H1 (cell line): ENCODE measurements at regions not wholly inside any gene's neighbourhood (a gene's known extent, or its start where the extent isn't known, plus 50 kb on each side); places are given as distances from the start of the nearest gene placed in this dataset.

Source experiments
- SAP30 ChIP-seq: fragments of 300-600 bp; sonication (generic); IDR thresholded peaks from 2 replicates; pipeline ENCODE4 v1.7.1; 2012; ENCODE audit warnings: low read length, moderate library complexity, mild to moderate bottlenecking, inconsistent platforms; ENCODE audit not compliant: insufficient read depth, insufficient replicate concordance
- TAF1 ChIP-seq: IDR thresholded peaks from 2 replicates; pipeline ENCODE4 v1.6.1; 2011; ENCODE audit warnings: mild to moderate bottlenecking, low read depth, low read length

DNA sequence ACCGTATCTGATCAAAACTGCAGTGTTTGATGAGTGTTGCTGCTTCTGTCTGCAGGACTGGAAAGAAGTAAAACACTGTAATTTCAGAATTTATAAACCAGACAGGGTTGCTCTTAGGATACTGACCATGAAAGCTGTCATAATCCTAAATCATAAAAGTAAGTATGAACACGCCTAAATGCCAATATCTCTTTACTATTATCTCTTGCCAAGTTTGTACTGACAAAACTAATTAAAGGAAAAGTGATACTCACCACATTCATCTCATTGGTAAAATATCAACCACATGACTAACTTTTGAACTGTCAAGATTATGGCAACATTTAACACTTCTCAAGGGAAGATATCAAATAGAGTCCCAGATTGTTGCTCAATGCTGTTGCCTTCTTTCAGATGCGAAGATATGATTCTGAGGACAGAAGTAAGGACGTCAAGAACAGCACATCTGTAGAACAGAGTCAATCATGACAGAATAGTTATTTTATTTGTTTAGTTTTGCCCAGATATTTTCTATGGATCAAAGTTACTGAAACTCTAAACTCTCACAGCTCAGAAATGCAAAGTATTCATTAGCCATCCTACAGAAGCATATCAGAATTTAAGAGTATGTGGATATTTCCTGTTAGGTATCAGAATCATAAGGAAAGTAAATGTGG lies 61.4 kb upstream of the COL8A1 start (continued):
- TF ChIP-seq TAF1: no peak
- TF ChIP-seq SAP30: no peak
